ENCODE measurements at regions not wholly inside any gene's neighbourhood (a gene's known extent, or its start where the extent isn't known, plus 50 kb on each side); places are given as distances from the start of the nearest gene placed in this dataset.
A peak's percentile ranks its signal among the peaks of the same experiment; 100 is the strongest.

DNA sequence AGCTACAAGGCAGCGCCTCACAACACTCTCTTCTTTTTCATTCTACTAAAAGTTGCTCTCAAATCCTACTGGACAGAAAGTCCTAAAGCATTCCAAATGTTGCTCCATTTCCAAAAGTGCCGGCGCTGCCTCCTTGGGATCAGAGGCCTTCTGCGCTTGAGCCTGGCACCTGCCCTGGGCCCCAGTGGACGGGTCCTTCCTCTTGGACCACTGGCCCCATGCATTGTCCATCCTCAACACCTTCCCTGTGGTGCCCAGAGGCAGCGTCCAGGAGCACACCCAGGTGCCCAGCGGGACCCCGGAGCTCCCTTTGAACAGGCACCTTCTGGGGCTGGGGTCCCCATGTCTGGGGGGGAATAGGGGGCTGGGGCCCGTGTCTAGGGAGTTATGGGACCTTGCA, 205.2 kb downstream of the ERMARD start:
- no peak overlapping the region for H3K4me3 ChIP-seq
- intact Hi-C loops (cut with DNase I), result no loop called here
- no peak for DNase-seq (ENCODE audit: low spot score in 2 of 2)
- no peaks in the 10 kb centered on the region for H3K4me1 ChIP-seq
- H3K27ac ChIP-seq, result no peak overlapping the region
- no peaks in the 10 kb centered on the region for H3K27me3 ChIP-seq
- no peaks in the 10 kb centered on the region for H3K9me3 ChIP-seq
- TF ChIP-seq, protein P1, sequence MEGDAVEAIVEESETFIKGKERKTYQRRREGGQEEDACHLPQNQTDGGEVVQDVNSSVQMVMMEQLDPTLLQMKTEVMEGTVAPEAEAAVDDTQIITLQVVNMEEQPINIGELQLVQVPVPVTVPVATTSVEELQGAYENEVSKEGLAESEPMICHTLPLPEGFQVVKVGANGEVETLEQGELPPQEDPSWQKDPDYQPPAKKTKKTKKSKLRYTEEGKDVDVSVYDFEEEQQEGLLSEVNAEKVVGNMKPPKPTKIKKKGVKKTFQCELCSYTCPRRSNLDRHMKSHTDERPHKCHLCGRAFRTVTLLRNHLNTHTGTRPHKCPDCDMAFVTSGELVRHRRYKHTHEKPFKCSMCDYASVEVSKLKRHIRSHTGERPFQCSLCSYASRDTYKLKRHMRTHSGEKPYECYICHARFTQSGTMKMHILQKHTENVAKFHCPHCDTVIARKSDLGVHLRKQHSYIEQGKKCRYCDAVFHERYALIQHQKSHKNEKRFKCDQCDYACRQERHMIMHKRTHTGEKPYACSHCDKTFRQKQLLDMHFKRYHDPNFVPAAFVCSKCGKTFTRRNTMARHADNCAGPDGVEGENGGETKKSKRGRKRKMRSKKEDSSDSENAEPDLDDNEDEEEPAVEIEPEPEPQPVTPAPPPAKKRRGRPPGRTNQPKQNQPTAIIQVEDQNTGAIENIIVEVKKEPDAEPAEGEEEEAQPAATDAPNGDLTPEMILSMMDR (IDR thresholded peaks at IDR 0.05), result no peak
- no peaks in the 10 kb centered on the region for H3K36me3 ChIP-seq

DNA sequence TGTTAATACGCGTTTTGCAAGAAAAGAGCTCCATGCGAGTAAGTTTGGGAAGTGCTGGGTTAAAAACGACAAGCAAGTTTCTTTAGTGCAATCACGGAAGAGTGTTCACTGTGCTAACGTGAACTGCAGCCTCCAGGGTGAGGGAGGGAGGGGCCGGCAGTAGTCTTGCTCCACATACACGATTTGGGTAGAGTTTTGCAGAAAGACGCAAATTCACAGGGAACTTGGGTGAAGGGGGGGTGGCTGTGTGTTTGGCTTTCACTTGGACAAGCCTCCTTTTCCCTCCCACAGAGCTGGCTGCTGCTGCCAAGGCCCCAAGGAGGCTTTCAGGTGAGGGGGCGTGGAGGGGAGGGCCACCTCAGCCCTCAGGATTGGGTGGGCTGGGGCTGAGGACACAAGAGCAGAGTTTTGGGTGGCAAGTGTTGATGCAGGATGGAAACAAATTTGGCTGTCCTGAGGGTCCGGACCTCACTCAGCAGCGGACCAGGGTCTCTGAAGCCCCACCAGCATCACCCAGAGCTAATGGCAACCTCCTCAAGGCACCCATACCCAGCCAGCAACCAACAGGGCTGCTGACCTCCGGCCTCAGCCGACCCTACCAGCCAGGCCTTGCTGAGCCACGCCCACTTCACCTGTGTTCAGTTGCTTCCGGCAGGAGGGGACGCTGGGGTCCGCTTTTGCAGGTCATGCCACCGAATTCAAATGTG, 204.5 kb downstream of the ERMARD start:
- H3K27me3 ChIP-seq, result no peaks in the 10 kb centered on the region
- no peak overlapping the region for H3K4me3 ChIP-seq
- no peaks in the 10 kb centered on the region for H3K9me3 ChIP-seq
- TF ChIP-seq, protein P1 (IDR thresholded peaks at IDR 0.05), result no peak
- no peaks in the 10 kb centered on the region for H3K4me1 ChIP-seq
- peak in 1 of 2 donors; percentile 1 for DNase-seq (ENCODE audit: low spot score in 2 of 2)
- intact Hi-C loops (cut with DNase I), result no loop called here
- no peak overlapping the region for H3K27ac ChIP-seq
- no peaks in the 10 kb centered on the region for H3K36me3 ChIP-seq

DNA sequence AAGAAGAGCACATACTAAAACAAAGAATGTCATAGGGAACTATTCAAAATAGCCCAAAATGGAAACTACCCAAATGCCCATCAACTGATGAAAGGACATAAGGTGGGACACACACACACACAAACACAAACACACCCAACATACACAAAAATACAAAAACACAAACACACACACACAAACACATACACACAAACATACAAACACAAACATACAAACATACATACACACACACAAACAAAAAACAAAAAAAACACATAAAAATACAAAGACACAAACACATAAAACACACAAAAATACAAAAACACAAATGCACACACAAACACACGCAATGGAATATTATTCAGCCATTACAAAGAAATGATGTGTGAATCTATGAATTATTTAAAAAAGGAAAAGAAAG, 203.6 kb downstream of the ERMARD start:
- TF ChIP-seq, protein P1 (IDR thresholded peaks at IDR 0.05), result no peak
- no peaks in the 10 kb centered on the region for H3K36me3 ChIP-seq
- H3K4me3 ChIP-seq, result no peak overlapping the region
- H3K27ac ChIP-seq, result no peak overlapping the region
- no peaks in the 10 kb centered on the region for H3K9me3 ChIP-seq
- no peaks in the 10 kb centered on the region for H3K4me1 ChIP-seq
- DNase-seq (ENCODE audit: low spot score in 2 of 2), result no peak
- intact Hi-C loops (cut with DNase I), result no loop called here
- no peaks in the 10 kb centered on the region for H3K27me3 ChIP-seq

DNA sequence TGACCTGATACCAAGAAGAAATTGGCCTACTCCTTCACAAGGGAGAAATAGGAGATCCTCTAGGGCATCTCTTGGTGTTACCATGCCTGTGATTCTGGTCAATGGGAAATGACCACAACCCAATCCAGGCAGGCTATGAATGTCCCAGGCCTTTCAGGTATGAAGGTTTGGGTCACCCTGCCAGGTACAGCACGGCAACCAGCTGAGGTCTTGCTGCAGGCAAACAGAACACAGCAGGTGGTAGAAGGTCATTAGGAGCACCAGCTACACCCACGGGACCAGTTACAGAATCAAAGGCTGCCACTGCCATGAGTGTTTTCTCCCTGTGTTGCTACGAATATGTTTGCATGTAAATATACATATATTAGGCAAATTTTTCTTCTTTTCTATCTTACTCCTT, 202.3 kb downstream of the ERMARD start:
- H3K27ac ChIP-seq, result no peak overlapping the region
- DNase-seq (ENCODE audit: low spot score in 2 of 2), result no peak
- no peaks in the 10 kb centered on the region for H3K9me3 ChIP-seq
- TF ChIP-seq, protein P1 (IDR thresholded peaks at IDR 0.05), result no peak
- H3K4me3 ChIP-seq, result no peak overlapping the region
- H3K27me3 ChIP-seq, result no peaks in the 10 kb centered on the region
- H3K36me3 ChIP-seq, result no peaks in the 10 kb centered on the region
- intact Hi-C loops (cut with DNase I), result no loop called here
- no peaks in the 10 kb centered on the region for H3K4me1 ChIP-seq

DNA sequence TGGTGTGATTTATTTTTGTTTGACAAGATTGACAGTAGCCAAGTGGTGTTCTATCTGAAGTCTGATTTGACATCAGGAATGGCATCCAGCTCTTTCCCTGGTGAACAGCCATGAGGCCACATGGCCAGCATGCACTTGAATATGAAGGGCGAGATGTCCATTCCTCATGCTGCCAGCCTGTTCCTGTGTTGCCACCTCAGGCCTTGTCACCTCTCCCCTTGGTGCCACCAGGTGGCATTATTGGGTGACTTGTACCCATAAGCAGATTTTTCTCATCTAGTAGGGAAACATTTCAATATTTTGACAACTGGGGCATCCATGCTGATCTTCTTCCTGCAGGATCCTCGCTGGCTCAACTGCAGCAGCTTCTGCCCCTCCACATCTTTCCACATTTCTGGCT, 199.1 kb downstream of the ERMARD start:
- Histone ChIP-seq H3K27me3 (no peaks in the 10 kb centered on the region), H3K36me3 (no peaks in the 10 kb centered on the region), H3K4me3 (no peak overlapping the region), H3K9me3 (no peaks in the 10 kb centered on the region), H3K27ac (no peak overlapping the region), H3K4me1 (no peaks in the 10 kb centered on the region)
- intact Hi-C loops (cut with DNase I), result no loop called here
- no peak for DNase-seq (ENCODE audit: low spot score in 2 of 2)
- TF ChIP-seq, protein P1 (IDR thresholded peaks at IDR 0.05), result no peak
